CD8-positive, alpha-beta memory T cell (primary cell): ENCODE measurements at regions not wholly inside any gene's neighbourhood (a gene's known extent, or its start where the extent isn't known, plus 50 kb on each side); places are given as distances from the start of the nearest gene placed in this dataset.

Experiments
- CTCF ChIA-PET: fragments of 350-600 bp; sonication (Branson Sonifier 250); formaldehyde crosslinking; loops from one replicate; lab custom pipeline; 2021; ENCODE audit warnings: antibody characterized with exemption; lab: Charles Lee
- POLR2A ChIA-PET: fragments of 350-600 bp; sonication (Branson Sonifier 250); formaldehyde crosslinking; loops from one replicate; lab custom pipeline; 2021; ENCODE audit warnings: antibody characterized with exemption; lab: Charles Lee
- DNase-seq, 5 donors: peaks; one replicate each; pipeline versions ENCODE4 v3.0.0 to v3.0.0-alpha.2; 2020 to 2022; ENCODE audit warnings: mixed read lengths in 1 of 5
- H3K27ac ChIP-seq: one replicate; pipeline ENCODE4 v1.7.0; 2013; ENCODE audit warnings: low read depth, mild to moderate bottlenecking, low read length, moderate library complexity
- H3K27me3 ChIP-seq: 2 replicates; pipeline ENCODE4 v1.7.0; 2013; ENCODE audit warnings: low read length, mild to moderate bottlenecking; ENCODE audit not compliant: insufficient read depth, poor library complexity, severe bottlenecking
- H3K36me3 ChIP-seq: 2 replicates; pipeline ENCODE4 v1.7.0; 2013; ENCODE audit warnings: mild to moderate bottlenecking, low read length, moderate library complexity; ENCODE audit not compliant: insufficient read depth
- H3K4me1 ChIP-seq: 2 replicates; pipeline ENCODE4 v1.7.0; 2013; ENCODE audit warnings: mild to moderate bottlenecking, low read length, moderate library complexity; ENCODE audit not compliant: insufficient read depth
- H3K4me3 ChIP-seq: 2 replicates; pipeline ENCODE4 v1.7.0; 2013; ENCODE audit warnings: mild to moderate bottlenecking, low read length
- H3K9me3 ChIP-seq: 2 replicates; pipeline ENCODE4 v1.7.0; 2013; ENCODE audit warnings: mild to moderate bottlenecking, low read length
- H3K27ac Mint-ChIP-seq, 8 donors: one replicate each; pipeline ENCODE4 v1.8.0; 2020 to 2021; ENCODE audit warnings: mixed read lengths in 8 of 8, mild to moderate bottlenecking in 6 of 8, inconsistent platforms in 3 of 8, moderate library complexity in 3 of 8
- H3K27me3 Mint-ChIP-seq, 2 donors: one replicate each; pipeline ENCODE4 v1.8.0; 2020 to 2021; ENCODE audit warnings: mixed read lengths in 2 of 2, mild to moderate bottlenecking in 1 of 2, moderate library complexity in 1 of 2
- H3K36me3 Mint-ChIP-seq, 3 donors: one replicate each; pipeline ENCODE4 v1.8.0; 2020 to 2021; ENCODE audit warnings: mixed read lengths in 3 of 3, inconsistent platforms in 1 of 3, mild to moderate bottlenecking in 1 of 3
- H3K4me1 Mint-ChIP-seq, 3 donors: one replicate each; pipeline ENCODE4 v1.8.0; 2020 to 2021; ENCODE audit warnings: mixed read lengths in 3 of 3, inconsistent platforms in 1 of 3, mild to moderate bottlenecking in 1 of 3
- H3K4me3 Mint-ChIP-seq, 7 donors: one replicate each; pipeline ENCODE4 v1.8.0; 2020 to 2021; ENCODE audit warnings: mixed read lengths in 7 of 7, mild to moderate bottlenecking in 6 of 7, moderate library complexity in 4 of 7, inconsistent platforms in 2 of 7
- H3K9me3 Mint-ChIP-seq, 5 donors: one replicate each; pipeline ENCODE4 v1.8.0; 2020 to 2022; ENCODE audit warnings: mixed read lengths in 5 of 5, mild to moderate bottlenecking in 3 of 5, moderate library complexity in 2 of 5, inconsistent platforms in 1 of 5

GRCh38 chr14:87334997-87335685, 657.8 kb downstream of the GALC start:
- H3K27ac ChIP-seq = no peak overlapping the region
- H3K27me3 ChIP-seq = no peaks in the 10 kb centered on the region
- Mint-ChIP-seq H3K9me3 (peaks cover 0 to 18% (median 2%) of the 10 kb centered on the region in 5 donors), H3K4me3 (no peak overlapping the region), H3K27ac (no peak overlapping the region), H3K36me3 (no peaks in the 10 kb centered on the region), H3K4me1 (no peaks in the 10 kb centered on the region), H3K27me3 (no peaks in the 10 kb centered on the region)
- DNase-seq = no peak
- H3K9me3 ChIP-seq = no peaks in the 10 kb centered on the region
- ChIA-PET POLR2A (no interaction called here), CTCF (no interaction called here)
- H3K36me3 ChIP-seq = no peaks in the 10 kb centered on the region
- no peak overlapping the region for H3K4me3 ChIP-seq
- no peaks in the 10 kb centered on the region for H3K4me1 ChIP-seq

GRCh38 chr14:87331991-87332390, 661.0 kb downstream of the GALC start:
- Histone ChIP-seq H3K27ac (no peak overlapping the region), H3K4me1 (no peaks in the 10 kb centered on the region), H3K36me3 (no peaks in the 10 kb centered on the region), H3K4me3 (no peak overlapping the region), H3K9me3 (no peaks in the 10 kb centered on the region), H3K27me3 (no peaks in the 10 kb centered on the region)
- no peak for DNase-seq
- Mint-ChIP-seq H3K27me3 (no peaks in the 10 kb centered on the region), H3K36me3 (no peaks in the 10 kb centered on the region), H3K4me1 (no peaks in the 10 kb centered on the region), H3K4me3 (no peak overlapping the region), H3K9me3 (peaks cover 0 to 23% (median 2%) of the 10 kb centered on the region in 5 donors), H3K27ac (no peak overlapping the region)
- ChIA-PET POLR2A (no interaction called here), CTCF (no interaction called here)

GRCh38 chr14:87325741-87326140, 667.2 kb downstream of the GALC start:
- Mint-ChIP-seq H3K27ac (no peak overlapping the region), H3K4me1 (no peaks in the 10 kb centered on the region), H3K4me3 (no peak overlapping the region), H3K9me3 (peaks cover under 1 to 8% (median 3%) of the 10 kb centered on the region in 5 donors), H3K36me3 (no peaks in the 10 kb centered on the region), H3K27me3 (peaks cover 0 to 2% of the 10 kb centered on the region in 2 donors)
- Histone ChIP-seq H3K4me3 (no peak overlapping the region), H3K4me1 (no peaks in the 10 kb centered on the region), H3K36me3 (no peaks in the 10 kb centered on the region), H3K27me3 (no peaks in the 10 kb centered on the region), H3K27ac (no peak overlapping the region), H3K9me3 (no peaks in the 10 kb centered on the region)
- ChIA-PET CTCF (no interaction called here), POLR2A (no interaction called here)
- DNase-seq = no peak

GRCh38 chr14:87323191-87323590, 669.8 kb downstream of the GALC start:
- Histone ChIP-seq H3K27me3 (no peaks in the 10 kb centered on the region), H3K9me3 (no peaks in the 10 kb centered on the region), H3K27ac (no peak overlapping the region), H3K4me3 (no peak overlapping the region), H3K36me3 (no peaks in the 10 kb centered on the region), H3K4me1 (no peaks in the 10 kb centered on the region)
- ChIA-PET POLR2A (no interaction called here), CTCF (no interaction called here)
- no peak for DNase-seq
- no peak overlapping the region for H3K27ac Mint-ChIP-seq
- H3K27me3 Mint-ChIP-seq = peaks cover 0 to 2% of the 10 kb centered on the region in 2 donors
- H3K36me3 Mint-ChIP-seq = no peaks in the 10 kb centered on the region
- no peaks in the 10 kb centered on the region for H3K4me1 Mint-ChIP-seq
- H3K4me3 Mint-ChIP-seq = no peak overlapping the region
- H3K9me3 Mint-ChIP-seq = peaks cover 2 to 13% (median 3%) of the 10 kb centered on the region in 5 donors

- no peaks in the 10 kb centered on the region for H3K27me3 ChIP-seq
- no peak overlapping the region for H3K27ac ChIP-seq
- no peaks in the 10 kb centered on the region for H3K36me3 ChIP-seq
- Mint-ChIP-seq H3K36me3 (no peaks in the 10 kb centered on the region), H3K9me3 (peaks cover 3 to 21% (median 5%) of the 10 kb centered on the region in 5 donors), H3K27ac (no peak overlapping the region), H3K4me1 (no peaks in the 10 kb centered on the region), H3K27me3 (peaks cover 0 to 2% of the 10 kb centered on the region in 2 donors), H3K4me3 (no peak overlapping the region)
- CTCF ChIA-PET = no interaction called here
- no peaks in the 10 kb centered on the region for H3K9me3 ChIP-seq
- POLR2A ChIA-PET = no interaction called here
- no peaks in the 10 kb centered on the region for H3K4me1 ChIP-seq
- no peak overlapping the region for H3K4me3 ChIP-seq
- DNase-seq = no peak
Observed at GRCh38 chr14:87321548-87321947, 671.4 kb downstream of the GALC start.

GRCh38 chr14:87312894-87313205, 680.1 kb downstream of the GALC start:
- ChIA-PET CTCF (no interaction called here), POLR2A (no interaction called here)
- Histone ChIP-seq H3K9me3 (no peaks in the 10 kb centered on the region), H3K36me3 (no peaks in the 10 kb centered on the region), H3K4me3 (no peak overlapping the region), H3K27me3 (no peaks in the 10 kb centered on the region), H3K27ac (no peak overlapping the region), H3K4me1 (no peaks in the 10 kb centered on the region)
- no peak overlapping the region for H3K4me3 Mint-ChIP-seq
- DNase-seq = no peak
- no peaks in the 10 kb centered on the region for H3K36me3 Mint-ChIP-seq
- H3K27me3 Mint-ChIP-seq = no peaks in the 10 kb centered on the region
- H3K27ac Mint-ChIP-seq = no peak overlapping the region
- peaks cover 6 to 19% (median 14%) of the 10 kb centered on the region in 5 donors for H3K9me3 Mint-ChIP-seq
- H3K4me1 Mint-ChIP-seq = no peaks in the 10 kb centered on the region

GRCh38 chr14:87312169-87312893, 680.7 kb downstream of the GALC start:
- Histone ChIP-seq H3K4me3 (no peak overlapping the region), H3K27me3 (no peaks in the 10 kb centered on the region), H3K27ac (no peak overlapping the region), H3K36me3 (no peaks in the 10 kb centered on the region), H3K4me1 (no peaks in the 10 kb centered on the region), H3K9me3 (no peaks in the 10 kb centered on the region)
- no peaks in the 10 kb centered on the region for H3K4me1 Mint-ChIP-seq
- H3K36me3 Mint-ChIP-seq = no peaks in the 10 kb centered on the region
- H3K27ac Mint-ChIP-seq = no peak overlapping the region
- CTCF ChIA-PET = no interaction called here
- no peak for DNase-seq
- H3K27me3 Mint-ChIP-seq = no peaks in the 10 kb centered on the region
- H3K9me3 Mint-ChIP-seq = peaks cover 6 to 19% (median 11%) of the 10 kb centered on the region in 5 donors
- POLR2A ChIA-PET = no interaction called here
- no peak overlapping the region for H3K4me3 Mint-ChIP-seq

GRCh38 chr14:87309557-87309956, 683.4 kb downstream of the GALC start:
- Mint-ChIP-seq H3K9me3 (peaks cover 2 to 19% (median 10%) of the 10 kb centered on the region in 5 donors), H3K4me1 (no peaks in the 10 kb centered on the region), H3K27ac (no peak overlapping the region), H3K36me3 (no peaks in the 10 kb centered on the region), H3K4me3 (no peak overlapping the region), H3K27me3 (no peaks in the 10 kb centered on the region)
- no peak overlapping the region for H3K27ac ChIP-seq
- no peak overlapping the region for H3K4me3 ChIP-seq
- H3K36me3 ChIP-seq = no peaks in the 10 kb centered on the region
- no peaks in the 10 kb centered on the region for H3K27me3 ChIP-seq
- no peaks in the 10 kb centered on the region for H3K9me3 ChIP-seq
- no peak for DNase-seq
- ChIA-PET POLR2A (no interaction called here), CTCF (no interaction called here)
- no peaks in the 10 kb centered on the region for H3K4me1 ChIP-seq
